ENCODE measurements at regions not wholly inside any gene's neighbourhood (a gene's known extent, or its start where the extent isn't known, plus 50 kb on each side); places are given as distances from the start of the nearest gene placed in this dataset.

DNA sequence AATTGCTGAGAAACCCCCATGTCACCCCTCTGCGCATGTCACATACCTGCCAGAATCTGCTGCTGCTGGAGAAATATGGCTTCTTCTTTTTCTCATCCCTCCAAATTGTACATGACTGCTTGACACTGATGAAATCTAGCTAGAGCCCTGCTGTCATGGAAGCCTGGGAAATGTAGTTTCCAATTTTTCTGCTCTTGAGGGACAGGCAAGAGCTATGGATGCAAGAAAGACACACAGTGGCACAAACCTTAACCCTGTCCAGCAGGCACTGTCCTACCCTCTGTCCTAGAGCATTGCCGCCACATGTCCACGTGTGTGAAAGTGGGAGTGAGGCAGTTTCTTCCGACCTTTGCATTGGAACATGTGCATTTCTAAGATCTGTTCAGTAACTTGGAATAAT, 255.5 kb upstream of the SEMA6A start (continued):
- TF ChIP-seq, protein P1, sequence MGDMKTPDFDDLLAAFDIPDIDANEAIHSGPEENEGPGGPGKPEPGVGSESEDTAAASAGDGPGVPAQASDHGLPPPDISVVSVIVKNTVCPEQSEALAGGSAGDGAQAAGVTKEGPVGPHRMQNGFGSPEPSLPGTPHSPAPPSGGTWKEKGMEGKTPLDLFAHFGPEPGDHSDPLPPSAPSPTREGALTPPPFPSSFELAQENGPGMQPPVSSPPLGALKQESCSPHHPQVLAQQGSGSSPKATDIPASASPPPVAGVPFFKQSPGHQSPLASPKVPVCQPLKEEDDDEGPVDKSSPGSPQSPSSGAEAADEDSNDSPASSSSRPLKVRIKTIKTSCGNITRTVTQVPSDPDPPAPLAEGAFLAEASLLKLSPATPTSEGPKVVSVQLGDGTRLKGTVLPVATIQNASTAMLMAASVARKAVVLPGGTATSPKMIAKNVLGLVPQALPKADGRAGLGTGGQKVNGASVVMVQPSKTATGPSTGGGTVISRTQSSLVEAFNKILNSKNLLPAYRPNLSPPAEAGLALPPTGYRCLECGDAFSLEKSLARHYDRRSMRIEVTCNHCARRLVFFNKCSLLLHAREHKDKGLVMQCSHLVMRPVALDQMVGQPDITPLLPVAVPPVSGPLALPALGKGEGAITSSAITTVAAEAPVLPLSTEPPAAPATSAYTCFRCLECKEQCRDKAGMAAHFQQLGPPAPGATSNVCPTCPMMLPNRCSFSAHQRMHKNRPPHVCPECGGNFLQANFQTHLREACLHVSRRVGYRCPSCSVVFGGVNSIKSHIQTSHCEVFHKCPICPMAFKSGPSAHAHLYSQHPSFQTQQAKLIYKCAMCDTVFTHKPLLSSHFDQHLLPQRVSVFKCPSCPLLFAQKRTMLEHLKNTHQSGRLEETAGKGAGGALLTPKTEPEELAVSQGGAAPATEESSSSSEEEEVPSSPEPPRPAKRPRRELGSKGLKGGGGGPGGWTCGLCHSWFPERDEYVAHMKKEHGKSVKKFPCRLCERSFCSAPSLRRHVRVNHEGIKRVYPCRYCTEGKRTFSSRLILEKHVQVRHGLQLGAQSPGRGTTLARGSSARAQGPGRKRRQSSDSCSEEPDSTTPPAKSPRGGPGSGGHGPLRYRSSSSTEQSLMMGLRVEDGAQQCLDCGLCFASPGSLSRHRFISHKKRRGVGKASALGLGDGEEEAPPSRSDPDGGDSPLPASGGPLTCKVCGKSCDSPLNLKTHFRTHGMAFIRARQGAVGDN (IDR thresholded peaks at IDR 0.05): no peak
- TF ChIP-seq E2F4 (IDR thresholded peaks at IDR 0.05; ENCODE audit: low read depth, low read length) (no peak), BHLHE40 (IDR thresholded peaks at IDR 0.05; ENCODE audit: borderline replicate concordance in 1 of 2, low read depth in 2 of 2, low read length in 1 of 2) (no peak), ETV6 (conservative IDR thresholded peaks at IDR 0.05 in 1 of 2, IDR thresholded peaks at IDR 0.05 in 1 of 2; ENCODE audit: borderline replicate concordance in 1 of 2, low read depth in 1 of 2) (no peak), KLF5 (IDR thresholded peaks at IDR 0.05; ENCODE audit: partially characterized antibody) (no peak), ATF7 (IDR thresholded peaks at IDR 0.05; ENCODE audit: low read depth) (no peak), RELA (IDR thresholded peaks at IDR 0.05; ENCODE audit: borderline replicate concordance, partially characterized antibody) (no peak)
- TF ChIP-seq, protein P2, sequence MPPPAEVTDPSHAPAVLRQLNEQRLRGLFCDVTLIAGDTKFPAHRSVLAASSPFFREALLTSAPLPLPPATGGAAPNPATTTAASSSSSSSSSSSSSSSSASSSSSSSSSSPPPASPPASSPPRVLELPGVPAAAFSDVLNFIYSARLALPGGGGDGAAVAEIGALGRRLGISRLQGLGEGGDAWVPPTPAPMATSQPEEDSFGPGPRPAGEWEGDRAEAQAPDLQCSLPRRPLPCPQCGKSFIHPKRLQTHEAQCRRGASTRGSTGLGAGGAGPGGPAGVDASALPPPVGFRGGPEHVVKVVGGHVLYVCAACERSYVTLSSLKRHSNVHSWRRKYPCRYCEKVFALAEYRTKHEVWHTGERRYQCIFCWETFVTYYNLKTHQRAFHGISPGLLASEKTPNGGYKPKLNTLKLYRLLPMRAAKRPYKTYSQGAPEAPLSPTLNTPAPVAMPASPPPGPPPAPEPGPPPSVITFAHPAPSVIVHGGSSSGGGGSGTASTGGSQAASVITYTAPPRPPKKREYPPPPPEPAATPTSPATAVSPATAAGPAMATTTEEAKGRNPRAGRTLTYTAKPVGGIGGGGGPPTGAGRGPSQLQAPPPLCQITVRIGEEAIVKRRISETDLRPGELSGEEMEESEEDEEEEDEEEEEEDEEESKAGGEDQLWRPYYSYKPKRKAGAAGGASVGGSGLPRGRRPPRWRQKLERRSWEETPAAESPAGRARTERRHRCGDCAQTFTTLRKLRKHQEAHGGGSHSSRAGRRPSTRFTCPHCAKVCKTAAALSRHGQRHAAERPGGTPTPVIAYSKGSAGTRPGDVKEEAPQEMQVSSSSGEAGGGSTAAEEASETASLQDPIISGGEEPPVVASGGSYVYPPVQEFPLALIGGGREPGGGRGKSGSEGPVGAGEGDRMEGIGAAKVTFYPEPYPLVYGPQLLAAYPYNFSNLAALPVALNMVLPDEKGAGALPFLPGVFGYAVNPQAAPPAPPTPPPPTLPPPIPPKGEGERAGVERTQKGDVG (CRISPR knock-in tag; IDR thresholded peaks at IDR 0.05): no peak

Measured in GM12878 (cell line).